ENCODE measurements at regions not wholly inside any gene's neighbourhood (a gene's known extent, or its start where the extent isn't known, plus 50 kb on each side); places are given as distances from the start of the nearest gene placed in this dataset.

DNA sequence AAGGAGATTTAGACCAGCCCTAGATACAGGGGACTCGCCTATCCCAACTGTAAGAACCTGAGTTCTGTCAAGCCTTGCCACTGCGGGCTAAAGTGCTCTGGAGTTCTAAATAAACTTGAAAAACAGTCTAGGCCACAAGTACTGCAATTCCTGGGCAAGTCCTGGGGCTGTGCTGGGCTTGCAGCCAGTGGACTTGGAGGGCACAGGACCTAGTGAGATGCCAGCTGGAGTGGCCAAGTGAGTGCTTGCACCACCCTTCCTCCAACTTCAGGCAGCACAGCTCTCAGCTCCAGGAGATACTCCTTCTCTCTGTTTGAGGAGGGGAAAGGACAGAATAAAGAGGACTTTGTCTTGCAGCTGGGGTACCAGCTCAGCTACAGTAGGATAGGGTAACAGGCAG lies 307.6 kb upstream of the FBXO33 start:
- H3K4me3 ChIP-seq (ENCODE audit: control insufficient read depth, low read depth, low read length), result no peak overlapping the region
- no peak for DNase-seq (ENCODE audit: low read depth)
- TF ChIP-seq, protein P1, sequence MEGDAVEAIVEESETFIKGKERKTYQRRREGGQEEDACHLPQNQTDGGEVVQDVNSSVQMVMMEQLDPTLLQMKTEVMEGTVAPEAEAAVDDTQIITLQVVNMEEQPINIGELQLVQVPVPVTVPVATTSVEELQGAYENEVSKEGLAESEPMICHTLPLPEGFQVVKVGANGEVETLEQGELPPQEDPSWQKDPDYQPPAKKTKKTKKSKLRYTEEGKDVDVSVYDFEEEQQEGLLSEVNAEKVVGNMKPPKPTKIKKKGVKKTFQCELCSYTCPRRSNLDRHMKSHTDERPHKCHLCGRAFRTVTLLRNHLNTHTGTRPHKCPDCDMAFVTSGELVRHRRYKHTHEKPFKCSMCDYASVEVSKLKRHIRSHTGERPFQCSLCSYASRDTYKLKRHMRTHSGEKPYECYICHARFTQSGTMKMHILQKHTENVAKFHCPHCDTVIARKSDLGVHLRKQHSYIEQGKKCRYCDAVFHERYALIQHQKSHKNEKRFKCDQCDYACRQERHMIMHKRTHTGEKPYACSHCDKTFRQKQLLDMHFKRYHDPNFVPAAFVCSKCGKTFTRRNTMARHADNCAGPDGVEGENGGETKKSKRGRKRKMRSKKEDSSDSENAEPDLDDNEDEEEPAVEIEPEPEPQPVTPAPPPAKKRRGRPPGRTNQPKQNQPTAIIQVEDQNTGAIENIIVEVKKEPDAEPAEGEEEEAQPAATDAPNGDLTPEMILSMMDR (IDR thresholded peaks at IDR 0.05; ENCODE audit: control insufficient read depth, insufficient read depth, low read depth, low read length, missing control alignments), result no peak

DNA sequence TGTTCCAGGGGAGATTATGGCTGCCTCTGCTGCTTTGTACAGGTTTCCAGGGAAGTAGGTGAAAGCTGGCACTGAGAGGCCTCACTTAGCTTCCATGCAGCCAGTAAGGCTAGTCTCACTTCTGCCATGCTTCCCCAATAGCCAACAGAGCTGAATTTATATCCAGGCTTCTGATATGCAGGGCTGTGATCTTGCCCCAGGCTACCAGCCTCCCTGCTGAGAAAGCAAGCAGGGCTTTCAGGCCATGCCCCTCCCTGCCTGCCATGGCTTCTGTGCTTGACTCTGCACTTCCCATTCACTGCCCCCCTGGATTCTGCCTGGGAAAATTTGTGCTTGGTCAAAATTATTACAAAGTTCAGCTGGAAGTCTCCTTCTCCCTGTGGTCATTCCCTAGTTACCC lies 302.1 kb upstream of the FBXO33 start:
- DNase-seq (ENCODE audit: low read depth), result no peak
- H3K4me3 ChIP-seq (ENCODE audit: control insufficient read depth, low read depth, low read length), result no peak overlapping the region
- TF ChIP-seq, protein P1 (IDR thresholded peaks at IDR 0.05; ENCODE audit: control insufficient read depth, insufficient read depth, low read depth, low read length, missing control alignments), result no peak

DNA sequence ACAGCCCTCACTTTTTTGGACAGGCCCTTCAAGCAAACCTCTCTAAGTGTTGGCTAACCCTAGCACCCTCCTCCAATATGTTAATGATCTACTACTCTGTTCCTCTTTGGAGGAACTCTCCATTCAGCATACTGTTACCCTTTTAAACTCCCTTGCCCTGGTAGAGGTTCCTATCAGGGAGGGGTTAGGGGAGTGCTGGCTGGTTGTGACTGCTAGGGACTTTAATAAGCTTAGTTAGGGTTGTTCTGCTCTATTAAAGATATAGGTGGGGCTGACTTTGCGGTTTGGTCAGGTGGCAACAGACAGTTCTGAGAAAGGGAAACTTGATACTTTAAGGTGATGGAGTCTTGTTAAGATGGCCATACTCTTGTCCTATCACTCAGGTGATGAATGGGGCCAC lies 301.5 kb upstream of the FBXO33 start:
- TF ChIP-seq, protein P1 (IDR thresholded peaks at IDR 0.05; ENCODE audit: control insufficient read depth, insufficient read depth, low read depth, low read length, missing control alignments), result no peak
- no peak overlapping the region for H3K4me3 ChIP-seq (ENCODE audit: control insufficient read depth, low read depth, low read length)
- no peak for DNase-seq (ENCODE audit: low read depth)

GRCh38 chr14:39731912-39732311 lies 299.7 kb upstream of the FBXO33 start:
- TF ChIP-seq, protein P1 (IDR thresholded peaks at IDR 0.05; ENCODE audit: control insufficient read depth, insufficient read depth, low read depth, low read length, missing control alignments), result no peak
- H3K4me3 ChIP-seq (ENCODE audit: control insufficient read depth, low read depth, low read length), result no peak overlapping the region
- no peak for DNase-seq (ENCODE audit: low read depth)

GRCh38 chr14:39726563-39726962 lies 294.3 kb upstream of the FBXO33 start:
- DNase-seq (ENCODE audit: low read depth), result no peak
- H3K4me3 ChIP-seq (ENCODE audit: control insufficient read depth, low read depth, low read length), result no peak overlapping the region
- TF ChIP-seq, protein P1 (IDR thresholded peaks at IDR 0.05; ENCODE audit: control insufficient read depth, insufficient read depth, low read depth, low read length, missing control alignments), result no peak

DNA sequence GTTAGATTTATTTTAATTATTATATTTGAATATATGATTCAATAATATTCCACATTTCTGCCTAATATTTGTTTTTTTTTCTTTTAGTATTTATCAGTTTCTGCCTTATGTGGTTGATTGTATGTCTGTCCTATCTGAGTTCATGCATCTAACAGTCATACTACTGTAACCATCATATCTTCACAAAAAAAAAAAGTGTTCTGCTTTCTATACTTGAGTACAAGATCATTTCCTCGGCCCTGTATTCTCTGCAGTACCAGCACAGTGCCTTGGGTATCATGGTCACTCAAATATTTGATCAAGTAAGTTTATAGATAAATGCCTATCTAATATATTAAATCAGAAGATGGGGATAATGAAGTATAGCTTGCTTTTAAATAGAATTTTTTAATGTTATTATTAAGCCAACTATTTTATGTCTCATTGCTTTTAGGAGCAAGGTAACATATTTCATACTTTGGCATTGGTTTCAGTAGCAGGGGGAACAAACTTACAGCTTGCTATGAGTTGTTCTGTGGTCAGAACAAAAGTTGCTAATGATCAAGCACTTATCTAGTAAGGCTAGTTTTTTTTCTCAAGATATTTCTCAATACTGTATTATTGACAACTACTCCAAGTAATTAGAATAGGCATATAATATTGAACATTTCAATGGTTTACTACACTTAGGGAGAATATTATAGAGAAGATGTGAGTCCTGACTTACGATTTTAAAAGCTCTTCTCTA lies 290.5 kb upstream of the FBXO33 start:
- no peak overlapping the region for H3K4me3 ChIP-seq (ENCODE audit: control insufficient read depth, low read depth, low read length)
- TF ChIP-seq, protein P1 (IDR thresholded peaks at IDR 0.05; ENCODE audit: control insufficient read depth, insufficient read depth, low read depth, low read length, missing control alignments), result no peak
- no peak for DNase-seq (ENCODE audit: low read depth)

All from AG09309 (cell line).